NCI-H748 (cell line): ENCODE measurements at regions not wholly inside any gene's neighbourhood (a gene's known extent, or its start where the extent isn't known, plus 50 kb on each side); places are given as distances from the start of the nearest gene placed in this dataset.
"Not testable (repeated sequence)": the region's sequence is repeated elsewhere in the genome, so short reads cannot be mapped to it uniquely, and the experiment has no call there.

ENCODE experiments used
- DNase-seq: peaks from one replicate; lab custom pipeline; 2025; ENCODE audit not compliant: unreplicated experiment; lab: John Stamatoyannopoulos, UW

GRCh38 chr12:38384816-38385378, 68.3 kb downstream of the ALG10B start:
- peak; percentile 7 for DNase-seq

- DNase-seq, result no peak
Measured at GRCh38 chr12:38385486-38385885, 68.9 kb downstream of the ALG10B start.

- no peak for DNase-seq
Measured at GRCh38 chr12:38386205-38386985, 69.8 kb downstream of the ALG10B start.

GRCh38 chr12:38389614-38390013, 73.0 kb downstream of the ALG10B start:
- DNase-seq, result no peak

- DNase-seq, result no peak
Measured at GRCh38 chr12:38391007-38391406, 74.4 kb downstream of the ALG10B start.

GRCh38 chr12:38392554-38393144, 76.1 kb downstream of the ALG10B start:
- no peak for DNase-seq

GRCh38 chr12:38399711-38400206, 83.2 kb downstream of the ALG10B start:
- no peak for DNase-seq

- DNase-seq, result no peak
Measured at GRCh38 chr12:38402811-38403210, 86.2 kb downstream of the ALG10B start.

- DNase-seq, result no peak
Measured at GRCh38 chr12:38409511-38409910, 92.9 kb downstream of the ALG10B start.

- no peak for DNase-seq
Measured at GRCh38 chr12:38411426-38411825, 94.9 kb downstream of the ALG10B start.

GRCh38 chr12:38411946-38412345, 95.4 kb downstream of the ALG10B start:
- no peak for DNase-seq

GRCh38 chr12:38417101-38417500, 100.5 kb downstream of the ALG10B start:
- no peak for DNase-seq

- no peak for DNase-seq
Measured at GRCh38 chr12:38424436-38424835, 107.9 kb downstream of the ALG10B start.

GRCh38 chr12:38427442-38427841, 110.9 kb downstream of the ALG10B start:
- DNase-seq, result no peak

GRCh38 chr12:38431921-38432320, 115.3 kb downstream of the ALG10B start:
- no peak for DNase-seq

GRCh38 chr12:38441871-38442281, 125.3 kb downstream of the ALG10B start:
- not testable (repeated sequence) for DNase-seq

- DNase-seq, result no peak
Measured at GRCh38 chr12:38445040-38445439, 128.5 kb downstream of the ALG10B start.

- no peak for DNase-seq
Measured at GRCh38 chr12:38448991-38449390, 132.4 kb downstream of the ALG10B start.

GRCh38 chr12:38456537-38457120, 140.1 kb downstream of the ALG10B start:
- DNase-seq, result no peak

- DNase-seq, result peak; percentile 5
Measured at GRCh38 chr12:38465020-38465419, 148.4 kb downstream of the ALG10B start.

- no peak for DNase-seq
Measured at GRCh38 chr12:38469715-38470114, 153.1 kb downstream of the ALG10B start.
